IMR-90 (cell line): ENCODE measurements at regions not wholly inside any gene's neighbourhood (a gene's known extent, or its start where the extent isn't known, plus 50 kb on each side); places are given as distances from the start of the nearest gene placed in this dataset.

Experiments
- ATAC-seq: fragments of 200-7000 bp; cut with Tn5 transposase; 2 replicates; pipeline ENCODE4 v1.9.1; 2020; ENCODE audit warnings: low read depth, mild to moderate bottlenecking, moderate library complexity
- BruUV-seq: library from RNA; stranded (reverse); fragments of 400-500 nt; replicated peaks from 2 replicates; lab custom pipeline; 2021; lab: Mats Ljungman, UMichigan
- CTCF ChIA-PET: fragments of 300-600 bp; formaldehyde crosslinking; extraction: SDS; loops from one replicate; lab custom pipeline; 2021; ENCODE audit warnings: antibody characterized with exemption; lab: Yijun Ruan, JAX
- POLR2A ChIA-PET: fragments of 300-600 bp; sonication (Branson Sonifier 250); formaldehyde crosslinking; loops from one replicate; lab custom pipeline; 2022; ENCODE audit warnings: antibody characterized with exemption; ENCODE audit not compliant: unreplicated experiment; lab: Charles Lee
- DNase-seq: peaks from one replicate; pipeline ENCODE4 v3.0.0; 2013
- H2AFZ ChIP-seq: replicated peaks from 2 replicates; pipeline ENCODE3; 2013; ENCODE audit warnings: low read length, mild to moderate bottlenecking; ENCODE audit not compliant: poor library complexity
- H2AK5ac ChIP-seq: 2 replicates; pipeline ENCODE4 v1.6.1; 2013; ENCODE audit warnings: low read depth, low read length, inconsistent platforms
- H2AK9ac ChIP-seq: replicated peaks from 2 replicates; pipeline ENCODE3; 2013; ENCODE audit warnings: mild to moderate bottlenecking, low read depth, low read length, moderate library complexity; ENCODE audit not compliant: poor library complexity
- H2BK120ac ChIP-seq: 2 replicates; pipeline ENCODE4 v1.6.1; 2013; ENCODE audit warnings: low read depth, low read length, inconsistent platforms
- H2BK15ac ChIP-seq: 3 replicates; pipeline ENCODE4 v1.6.1; 2013; ENCODE audit warnings: low read depth, low read length, inconsistent platforms
- H2BK20ac ChIP-seq: 2 replicates; pipeline ENCODE4 v1.6.1; 2013; ENCODE audit warnings: low read depth, mild to moderate bottlenecking, inconsistent platforms, low read length, moderate library complexity
- H2BK5ac ChIP-seq: 2 replicates; pipeline ENCODE4 v1.6.1; 2013; ENCODE audit warnings: mild to moderate bottlenecking, low read depth, low read length, inconsistent platforms; ENCODE audit not compliant: poor library complexity, severe bottlenecking
- H3K14ac ChIP-seq: replicated peaks from 2 replicates; pipeline ENCODE4 v1.6.1; 2013; ENCODE audit warnings: low read depth, low read length, inconsistent platforms
- H3K18ac ChIP-seq: 2 replicates; pipeline ENCODE4 v1.6.1; 2013; ENCODE audit warnings: low read depth, low read length, control low read depth
- H3K23ac ChIP-seq: 2 replicates; pipeline ENCODE4 v1.6.1; 2013; ENCODE audit warnings: low read depth, low read length, inconsistent platforms
- H3K27ac ChIP-seq: 2 replicates; pipeline ENCODE4 v1.5.1; 2013; ENCODE audit warnings: mild to moderate bottlenecking, control low read depth, low read length; ENCODE audit not compliant: insufficient read depth
- H3K27me3 ChIP-seq: 2 replicates; pipeline ENCODE4 v1.6.1; 2013; ENCODE audit warnings: low read length; ENCODE audit not compliant: control insufficient read depth, insufficient read depth
- H3K36me3 ChIP-seq: 2 replicates; pipeline ENCODE4 v1.6.1; 2013; ENCODE audit warnings: low read length, mixed read lengths; ENCODE audit not compliant: control insufficient read depth, insufficient read depth
- H3K4ac ChIP-seq: 2 replicates; pipeline ENCODE4 v1.6.1; 2013; ENCODE audit warnings: low read depth, low read length, inconsistent platforms
- H3K4me1 ChIP-seq: 2 replicates; pipeline ENCODE4 v1.6.1; 2013; ENCODE audit warnings: low read length, mixed read lengths; ENCODE audit not compliant: control insufficient read depth, insufficient read depth
- H3K4me2 ChIP-seq: 2 replicates; pipeline ENCODE4 v1.6.1; 2013; ENCODE audit warnings: low read depth, mild to moderate bottlenecking, control low read depth, low read length, moderate library complexity
- H3K4me3 ChIP-seq: 2 replicates; pipeline ENCODE4 v1.5.1; 2013; ENCODE audit warnings: low read depth, mild to moderate bottlenecking, control low read depth, low read length, moderate library complexity; ENCODE audit not compliant: insufficient read depth
- H3K56ac ChIP-seq: 2 replicates; pipeline ENCODE4 v1.6.1; 2013; ENCODE audit warnings: low read length, inconsistent platforms; ENCODE audit not compliant: insufficient read depth; ENCODE audit errors: extremely low read depth
- H3K79me1 ChIP-seq, 2 experiments: 2 replicates each; pipeline ENCODE4 v1.6.1; 2013; ENCODE audit warnings: low read length in 2 of 2, inconsistent platforms in 1 of 2, low read depth in 1 of 2
- H3K9ac ChIP-seq: 2 replicates; pipeline ENCODE4 v1.6.1; 2013; ENCODE audit warnings: low read depth, low read length, control low read depth
- H3K9me1 ChIP-seq: 2 replicates; pipeline ENCODE4 v1.6.1; 2013; ENCODE audit warnings: low read length, inconsistent platforms; ENCODE audit not compliant: insufficient read depth
- H3K9me3 ChIP-seq: 2 replicates; pipeline ENCODE4 v1.6.1; 2013; ENCODE audit warnings: low read length; ENCODE audit not compliant: control insufficient read depth, insufficient read depth
- H4K20me1 ChIP-seq: 2 replicates; pipeline ENCODE4 v1.6.1; 2013; ENCODE audit warnings: low read length, inconsistent platforms; ENCODE audit not compliant: insufficient read depth
- H4K5ac ChIP-seq: 2 replicates; pipeline ENCODE4 v1.6.1; 2013; ENCODE audit warnings: mild to moderate bottlenecking, low read depth, low read length, control low read depth
- H4K8ac ChIP-seq, 2 experiments: 2 replicates each; pipeline ENCODE4 v1.6.1; 2013; ENCODE audit warnings: low read depth in 2 of 2, low read length in 2 of 2, control low read depth in 1 of 2, inconsistent platforms in 1 of 2
- H4K91ac ChIP-seq: 2 replicates; pipeline ENCODE4 v1.6.1; 2013; ENCODE audit warnings: low read depth, low read length, inconsistent platforms; ENCODE audit not compliant: insufficient read depth
- BHLHE40 ChIP-seq: fragments of 150-350 bp; IDR thresholded peaks from 2 replicates; pipeline ENCODE4 v1.6.1; 2016; ENCODE audit warnings: mild to moderate bottlenecking, low read depth, low read length
- CEBPB ChIP-seq: IDR thresholded peaks from 2 replicates; pipeline ENCODE4 v1.6.1; 2012; ENCODE audit warnings: low read depth, low read length, improper control_type of control experiment
- FOS ChIP-seq: fragments of 150-350 bp; IDR thresholded peaks from 2 replicates; pipeline ENCODE4 v1.6.1; 2016; ENCODE audit warnings: low read depth, low read length
- MAFK ChIP-seq: IDR thresholded peaks from 2 replicates; pipeline ENCODE4 v1.6.1; 2012; ENCODE audit warnings: low read depth, low read length, improper control_type of control experiment
- MAZ ChIP-seq: IDR thresholded peaks from 2 replicates; pipeline ENCODE4 v1.6.1; 2012; ENCODE audit warnings: low read depth, mild to moderate bottlenecking, low read length, improper control_type of control experiment, moderate library complexity, borderline replicate concordance
- NFE2L2 ChIP-seq: fragments of 150-350 bp; IDR thresholded peaks from 2 replicates; pipeline ENCODE4 v1.6.1; 2016; ENCODE audit warnings: low read depth, mild to moderate bottlenecking, low read length
- RFX5 ChIP-seq: IDR thresholded peaks from 2 replicates; pipeline ENCODE4 v1.8.0; 2012; ENCODE audit warnings: low read depth, mild to moderate bottlenecking, low read length, moderate library complexity
- dilution Hi-C: fragments of 300-500 bp; cut with HindIII; formaldehyde crosslinking; loops from one replicate; pipeline ENCODE4 v1.14.3; 2018; ENCODE audit warnings: low sequenced_read_pairs; ENCODE audit not compliant: unreplicated experiment
- in situ Hi-C: fragments of 300-500 bp; cut with MboI; formaldehyde crosslinking; loops from 3 replicates; pipeline ENCODE4 v1.14.3; 2019; ENCODE audit warnings: low sequenced_read_pairs, inconsistent platforms, mixed read lengths
- intact Hi-C: fragments of 100-400 bp; cut with micrococcal nuclease; formaldehyde crosslinking; loops from 2 replicates; pipeline ENCODE4 v1.10.0; 2022
- TF ChIP-seq, protein P1 (sequence below): conservative IDR thresholded peaks from 2 replicates; pipeline ENCODE4 v1.5.1; 2012; ENCODE audit warnings: mild to moderate bottlenecking, low read depth, low read length, improper control_type of control experiment

- Histone ChIP-seq H3K27ac (no peak overlapping the region), H4K5ac (no peak overlapping the region), H3K56ac (no peak overlapping the region), H3K23ac (no peak overlapping the region), H2AK9ac (no peak overlapping the region), H2BK5ac (no peak overlapping the region), H3K27me3 (no peaks in the 10 kb centered on the region), H3K4me2 (no peak overlapping the region), H4K20me1 (no peaks in the 10 kb centered on the region), H3K18ac (no peak overlapping the region), H2AK5ac (no peak overlapping the region), H3K9ac (no peak overlapping the region), H2BK15ac (no peak overlapping the region), H3K79me1 (no peaks in the 10 kb centered on the region), H3K4ac (no peak overlapping the region), H3K4me3 (no peak overlapping the region), H3K9me3 (peaks cover 18% of the 10 kb centered on the region), H2AFZ (no peak overlapping the region), H4K91ac (no peak overlapping the region), H3K4me1 (no peaks in the 10 kb centered on the region), H4K8ac (no peak overlapping the region), H3K14ac (no peak overlapping the region), H3K36me3 (no peaks in the 10 kb centered on the region), H2BK120ac (no peak overlapping the region), H2BK20ac (no peak overlapping the region), H3K9me1 (no peaks in the 10 kb centered on the region)
- in situ Hi-C loops (no loop called here), intact Hi-C loops (no loop called here), dilution Hi-C loops (no loop called here)
- DNase-seq (no peak), ATAC-seq (no peak)
- TF ChIP-seq BHLHE40 (no peak), FOS (no peak), RFX5 (no peak), NFE2L2 (no peak), MAFK (no peak), MAZ (no peak), CEBPB (no peak)
- TF ChIP-seq, protein P1, sequence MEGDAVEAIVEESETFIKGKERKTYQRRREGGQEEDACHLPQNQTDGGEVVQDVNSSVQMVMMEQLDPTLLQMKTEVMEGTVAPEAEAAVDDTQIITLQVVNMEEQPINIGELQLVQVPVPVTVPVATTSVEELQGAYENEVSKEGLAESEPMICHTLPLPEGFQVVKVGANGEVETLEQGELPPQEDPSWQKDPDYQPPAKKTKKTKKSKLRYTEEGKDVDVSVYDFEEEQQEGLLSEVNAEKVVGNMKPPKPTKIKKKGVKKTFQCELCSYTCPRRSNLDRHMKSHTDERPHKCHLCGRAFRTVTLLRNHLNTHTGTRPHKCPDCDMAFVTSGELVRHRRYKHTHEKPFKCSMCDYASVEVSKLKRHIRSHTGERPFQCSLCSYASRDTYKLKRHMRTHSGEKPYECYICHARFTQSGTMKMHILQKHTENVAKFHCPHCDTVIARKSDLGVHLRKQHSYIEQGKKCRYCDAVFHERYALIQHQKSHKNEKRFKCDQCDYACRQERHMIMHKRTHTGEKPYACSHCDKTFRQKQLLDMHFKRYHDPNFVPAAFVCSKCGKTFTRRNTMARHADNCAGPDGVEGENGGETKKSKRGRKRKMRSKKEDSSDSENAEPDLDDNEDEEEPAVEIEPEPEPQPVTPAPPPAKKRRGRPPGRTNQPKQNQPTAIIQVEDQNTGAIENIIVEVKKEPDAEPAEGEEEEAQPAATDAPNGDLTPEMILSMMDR, result no peak
- CTCF ChIA-PET, result no interaction called here
- POLR2A ChIA-PET, result no interaction called here
- BruUV-seq, result no TSS peak
Measured at GRCh38 chr12:82099216-82099615, 259.0 kb downstream of the CCDC59 start.
